Smooth muscle cell (in vitro differentiated cells): ENCODE measurements at regions not wholly inside any gene's neighbourhood (a gene's known extent, or its start where the extent isn't known, plus 50 kb on each side); places are given as distances from the start of the nearest gene placed in this dataset.

ENCODE experiments used
- DNase-seq: peaks from one replicate; lab custom pipeline; 2025; ENCODE audit not compliant: unreplicated experiment; lab: John Stamatoyannopoulos, UW
- H2AFZ ChIP-seq: fragments of 200-600 bp; sonication (generic); 2 replicates; pipeline ENCODE4 v1.6.0; 2016; ENCODE audit warnings: antibody characterized with exemption, low read depth, mild to moderate bottlenecking
- H3F3A ChIP-seq: fragments of 200-600 bp; sonication (generic); 2 replicates; pipeline ENCODE4 v1.6.0; 2017; ENCODE audit warnings: antibody characterized with exemption, low read depth
- H3K27ac ChIP-seq: fragments of 200-600 bp; sonication (generic); 2 replicates; pipeline ENCODE4 v1.5.1; 2016; ENCODE audit warnings: low read depth, mild to moderate bottlenecking
- H3K27me3 ChIP-seq: fragments of 200-600 bp; sonication (generic); 2 replicates; pipeline ENCODE4 v1.6.1; 2016; ENCODE audit warnings: low read depth, mild to moderate bottlenecking
- H3K36me3 ChIP-seq: fragments of 200-600 bp; sonication (generic); 2 replicates; pipeline ENCODE4 v1.5.1; 2016; ENCODE audit warnings: low read depth
- H3K4me1 ChIP-seq: fragments of 200-600 bp; sonication (generic); 2 replicates; pipeline ENCODE4 v1.5.1; 2016; ENCODE audit warnings: low read depth
- H3K4me2 ChIP-seq: fragments of 200-600 bp; sonication (generic); 2 replicates; pipeline ENCODE4 v1.6.0; 2016; ENCODE audit warnings: mild to moderate bottlenecking
- H3K4me3 ChIP-seq: fragments of 200-600 bp; sonication (generic); 2 replicates; pipeline ENCODE4 v1.5.1; 2016; ENCODE audit warnings: mild to moderate bottlenecking
- H3K79me2 ChIP-seq: fragments of 200-600 bp; sonication (generic); 2 replicates; pipeline ENCODE4 v1.6.0; 2016; ENCODE audit warnings: low read depth, mild to moderate bottlenecking
- H3K9ac ChIP-seq: fragments of 200-600 bp; sonication (generic); 2 replicates; pipeline ENCODE4 v1.6.0; 2016; ENCODE audit warnings: low read depth
- H3K9me3 ChIP-seq: fragments of 200-600 bp; sonication (generic); replicated peaks from 2 replicates; pipeline ENCODE4 v1.5.1; 2016; ENCODE audit warnings: low read depth
- H4K20me1 ChIP-seq: fragments of 200-600 bp; sonication (generic); 2 replicates; pipeline ENCODE4 v1.6.0; 2016; ENCODE audit warnings: low read depth
- WGBS: methylation state at CpG from one replicate; pipeline ENCODE4 v1.1.7; 2016; ENCODE audit warnings: low lambda C conversion rate; 5-methylcytosine and 5-hydroxymethylcytosine counted together
- TF ChIP-seq, protein P1 (sequence below): fragments of 200-600 bp; sonication (generic); IDR thresholded peaks from 2 replicates; pipeline ENCODE4 v1.5.1; 2017; ENCODE audit warnings: borderline replicate concordance, mild to moderate bottlenecking, antibody characterized with exemption; ENCODE audit not compliant: insufficient read depth, poor library complexity, severe bottlenecking

DNA sequence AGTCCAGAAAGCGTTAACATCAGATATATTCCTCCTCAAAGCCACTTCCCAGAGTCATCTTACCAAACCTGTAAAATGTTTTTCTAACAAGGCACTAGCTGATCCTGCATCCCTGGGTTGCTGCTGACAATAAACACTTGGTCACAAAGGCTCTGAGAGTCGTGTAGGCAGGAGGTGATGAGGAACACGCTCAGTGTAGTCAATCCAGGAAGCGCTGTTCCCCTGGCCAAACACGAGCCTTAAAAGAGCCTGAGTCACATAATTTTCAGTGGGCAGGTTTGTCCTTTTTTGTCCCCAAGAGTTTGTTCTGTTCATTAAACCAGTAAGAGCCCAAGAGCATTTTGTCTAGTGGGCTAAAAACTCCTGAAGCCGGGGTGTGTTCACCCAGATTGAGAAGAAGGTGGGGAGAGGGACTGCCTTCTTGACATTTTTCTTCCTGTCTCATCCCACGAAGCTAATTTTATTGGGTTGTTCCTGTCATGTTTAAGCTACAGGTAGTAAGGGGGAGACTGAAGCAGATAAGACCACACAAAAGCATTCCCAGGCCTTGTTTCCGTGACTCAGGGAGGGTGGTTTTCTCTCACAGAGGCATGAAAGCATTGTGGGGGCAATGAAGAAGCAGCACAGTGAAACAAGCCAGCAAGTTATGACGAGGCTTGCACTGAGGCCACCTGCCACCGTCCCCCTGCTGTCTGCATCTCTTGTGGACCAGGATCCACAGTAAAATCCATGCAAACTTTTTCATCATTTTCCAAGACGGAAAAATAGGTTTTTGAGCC lies 73.7 kb downstream of the FOXB1 start:
- DNase-seq: no peak
- no peak overlapping the region for H3K9ac ChIP-seq

DNA sequence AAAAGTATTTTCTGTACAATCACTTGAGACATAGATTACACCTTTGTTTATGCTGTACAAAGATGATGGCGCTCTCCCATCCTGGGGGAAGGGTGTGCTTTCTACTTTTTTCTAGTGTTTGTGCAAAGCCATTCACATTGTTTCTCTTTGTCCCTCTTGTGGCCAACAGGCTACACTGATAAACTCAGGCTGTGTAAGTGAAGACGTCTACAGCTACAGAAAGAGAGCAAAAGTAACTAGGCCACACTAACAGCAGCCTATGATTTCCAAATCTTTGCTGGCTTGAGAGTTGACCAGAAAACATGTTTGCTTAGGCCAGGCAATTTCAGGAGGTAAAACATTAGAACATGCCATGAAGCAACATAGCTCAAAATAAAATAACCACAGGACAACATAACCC lies 75.1 kb downstream of the FOXB1 start:
- H3K4me1 ChIP-seq: peaks cover 22% of the 10 kb centered on the region
- H4K20me1 ChIP-seq: no peaks in the 10 kb centered on the region
- no peak overlapping the region for H3K4me3 ChIP-seq
- H3K9ac ChIP-seq: no peak overlapping the region
- peaks cover 8% of the 10 kb centered on the region for H3F3A ChIP-seq
- TF ChIP-seq, protein P1, sequence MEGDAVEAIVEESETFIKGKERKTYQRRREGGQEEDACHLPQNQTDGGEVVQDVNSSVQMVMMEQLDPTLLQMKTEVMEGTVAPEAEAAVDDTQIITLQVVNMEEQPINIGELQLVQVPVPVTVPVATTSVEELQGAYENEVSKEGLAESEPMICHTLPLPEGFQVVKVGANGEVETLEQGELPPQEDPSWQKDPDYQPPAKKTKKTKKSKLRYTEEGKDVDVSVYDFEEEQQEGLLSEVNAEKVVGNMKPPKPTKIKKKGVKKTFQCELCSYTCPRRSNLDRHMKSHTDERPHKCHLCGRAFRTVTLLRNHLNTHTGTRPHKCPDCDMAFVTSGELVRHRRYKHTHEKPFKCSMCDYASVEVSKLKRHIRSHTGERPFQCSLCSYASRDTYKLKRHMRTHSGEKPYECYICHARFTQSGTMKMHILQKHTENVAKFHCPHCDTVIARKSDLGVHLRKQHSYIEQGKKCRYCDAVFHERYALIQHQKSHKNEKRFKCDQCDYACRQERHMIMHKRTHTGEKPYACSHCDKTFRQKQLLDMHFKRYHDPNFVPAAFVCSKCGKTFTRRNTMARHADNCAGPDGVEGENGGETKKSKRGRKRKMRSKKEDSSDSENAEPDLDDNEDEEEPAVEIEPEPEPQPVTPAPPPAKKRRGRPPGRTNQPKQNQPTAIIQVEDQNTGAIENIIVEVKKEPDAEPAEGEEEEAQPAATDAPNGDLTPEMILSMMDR: peak; percentile 31
- H3K4me2 ChIP-seq: no peak overlapping the region
- H3K27me3 ChIP-seq: no peaks in the 10 kb centered on the region
- no peak overlapping the region for H3K27ac ChIP-seq
- no peaks in the 10 kb centered on the region for H3K79me2 ChIP-seq
- no peak overlapping the region for H2AFZ ChIP-seq
- DNase-seq: no peak
- H3K9me3 ChIP-seq: no peaks in the 10 kb centered on the region
- H3K36me3 ChIP-seq: no peaks in the 10 kb centered on the region
- WGBS: 77% methylated on average over 2 of the region's 2 CpGs

More for the DNA sequence above, 73.7 kb downstream of the FOXB1 start:
- Histone ChIP-seq H3K4me2 (peak overlapping the region; percentile 10), H3K27me3 (no peaks in the 10 kb centered on the region), H3K4me1 (peaks cover 22% of the 10 kb centered on the region), H3K9me3 (no peaks in the 10 kb centered on the region), H3K4me3 (no peak overlapping the region), H4K20me1 (no peaks in the 10 kb centered on the region), H2AFZ (no peak overlapping the region), H3K27ac (peak overlapping the region; percentile 6), H3K79me2 (no peaks in the 10 kb centered on the region), H3F3A (peaks cover 15% of the 10 kb centered on the region), H3K36me3 (no peaks in the 10 kb centered on the region)
- TF ChIP-seq, protein P1: no peak
- WGBS: 45% methylated on average over 11 of the region's 11 CpGs

DNA sequence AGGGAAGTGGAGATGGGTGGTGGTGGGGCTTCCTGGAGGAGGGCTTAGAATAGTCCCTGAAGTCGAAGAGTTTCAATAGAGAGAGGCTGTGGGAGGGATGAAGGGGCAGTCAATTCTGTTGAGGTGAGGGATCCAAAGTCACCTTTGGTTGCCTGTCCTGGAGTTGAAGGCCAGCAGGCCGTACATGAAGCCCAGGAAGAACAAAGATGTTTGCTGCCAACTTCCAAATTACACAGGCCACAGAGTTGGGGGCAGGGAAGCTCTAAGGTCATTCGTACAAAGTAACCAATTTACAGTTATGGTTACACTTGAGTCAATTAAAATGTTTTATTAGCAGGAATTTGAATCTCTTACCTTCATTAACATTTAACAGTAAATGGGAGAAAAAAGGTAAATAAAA lies 77.9 kb downstream of the FOXB1 start:
- WGBS: 83% methylated on average over 3 of the region's 3 CpGs
- no peak for DNase-seq
- Histone ChIP-seq H3K27me3 (no peaks in the 10 kb centered on the region), H3F3A (no peaks in the 10 kb centered on the region), H4K20me1 (no peaks in the 10 kb centered on the region), H3K4me1 (peaks cover 11% of the 10 kb centered on the region), H3K79me2 (no peaks in the 10 kb centered on the region), H2AFZ (no peak overlapping the region), H3K4me3 (no peak overlapping the region), H3K9me3 (no peaks in the 10 kb centered on the region), H3K9ac (no peak overlapping the region), H3K4me2 (no peak overlapping the region), H3K36me3 (no peaks in the 10 kb centered on the region), H3K27ac (no peak overlapping the region)
- TF ChIP-seq, protein P1: no peak

GRCh38 chr15:60083318-60083717 lies 79.2 kb downstream of the FOXB1 start:
- H3K4me2 ChIP-seq: no peak overlapping the region
- no peaks in the 10 kb centered on the region for H3K36me3 ChIP-seq
- TF ChIP-seq, protein P1: no peak
- H3K79me2 ChIP-seq: no peaks in the 10 kb centered on the region
- no peak overlapping the region for H3K27ac ChIP-seq
- no peaks in the 10 kb centered on the region for H3K4me1 ChIP-seq
- H4K20me1 ChIP-seq: no peaks in the 10 kb centered on the region
- no peak for DNase-seq
- no peak overlapping the region for H2AFZ ChIP-seq
- H3K4me3 ChIP-seq: no peak overlapping the region
- H3K9me3 ChIP-seq: no peaks in the 10 kb centered on the region
- WGBS: 69% methylated on average over 3 of the region's 3 CpGs
- H3K9ac ChIP-seq: no peak overlapping the region
- H3K27me3 ChIP-seq: peaks cover 6% of the 10 kb centered on the region
- H3F3A ChIP-seq: no peaks in the 10 kb centered on the region
